ENCODE measurements at regions not wholly inside any gene's neighbourhood (a gene's known extent, or its start where the extent isn't known, plus 50 kb on each side); places are given as distances from the start of the nearest gene placed in this dataset.

GRCh38 chr6:79396625-79397024 lies 140.6 kb downstream of the LCA5 start:
- no peak for TF ChIP-seq CTCF (IDR thresholded peaks at IDR 0.05)
- no peak for TF ChIP-seq EP300 (IDR thresholded peaks at IDR 0.05)
- TF ChIP-seq POLR2A (IDR thresholded peaks at IDR 0.05), result no peak

Measured in gastroesophageal sphincter (tissue), 3 donors.